ENCODE measurements at regions not wholly inside any gene's neighbourhood (a gene's known extent, or its start where the extent isn't known, plus 50 kb on each side); places are given as distances from the start of the nearest gene placed in this dataset.

DNA sequence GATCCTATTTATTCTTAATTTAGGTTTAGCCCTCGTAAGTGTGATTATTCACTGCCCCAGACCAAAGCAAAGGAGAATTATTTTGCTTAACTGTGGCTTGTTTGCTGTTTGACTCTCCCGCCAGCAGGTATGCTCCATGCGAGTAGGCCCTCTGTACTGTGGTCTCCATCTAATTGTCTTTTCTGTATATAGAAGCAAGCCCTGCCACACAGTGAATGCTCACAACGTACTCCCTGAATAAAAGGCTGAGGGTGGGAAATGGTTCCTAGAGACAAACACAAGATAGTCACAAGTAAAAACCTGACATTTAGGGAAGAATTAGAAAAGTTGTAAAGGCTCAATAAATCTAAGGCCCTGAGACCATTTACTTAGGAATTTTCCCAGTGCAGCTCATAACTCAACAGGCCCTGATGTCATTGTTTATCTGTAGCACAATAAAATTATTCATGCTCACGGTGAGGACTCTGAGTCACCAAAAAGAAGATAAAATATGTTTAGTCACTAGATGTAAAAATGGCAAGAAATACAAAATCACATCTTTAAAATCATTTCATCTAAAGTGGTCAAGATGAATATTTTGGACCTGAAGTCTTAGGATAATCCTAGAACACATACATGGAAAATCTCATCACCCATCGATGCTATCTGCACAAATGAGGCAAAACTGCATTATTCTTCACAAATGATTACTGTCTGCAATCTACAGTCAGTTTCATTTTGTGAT lies 473.2 kb downstream of the ENC1 start:
- no peak overlapping the region for H3K4me3 ChIP-seq (ENCODE audit: low read length)
- TF ChIP-seq ZNF274 (IDR thresholded peaks at IDR 0.05; ENCODE audit: low read depth, low read length) = no peak

DNA sequence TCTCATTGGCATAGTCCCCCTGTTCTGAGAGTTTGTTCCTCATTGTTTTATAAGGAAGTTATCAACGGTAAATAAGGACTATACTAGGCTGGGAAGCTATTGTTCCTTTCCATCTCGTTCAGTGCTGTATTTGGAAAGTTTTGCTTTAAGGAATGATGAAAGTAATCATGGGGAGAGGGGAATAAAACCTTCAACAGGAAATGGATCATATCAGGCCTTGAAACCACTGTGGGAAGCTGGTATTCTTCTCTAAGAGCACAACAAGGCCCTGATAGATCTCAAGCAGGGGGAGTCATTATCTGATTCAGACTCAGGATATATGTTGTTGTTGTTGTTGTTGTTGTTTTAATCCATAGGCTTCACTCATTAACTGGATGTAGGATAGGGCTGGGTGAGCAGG lies 474.5 kb downstream of the ENC1 start:
- TF ChIP-seq ZNF274 (IDR thresholded peaks at IDR 0.05; ENCODE audit: low read depth, low read length) = no peak
- no peak overlapping the region for H3K4me3 ChIP-seq (ENCODE audit: low read length)

DNA sequence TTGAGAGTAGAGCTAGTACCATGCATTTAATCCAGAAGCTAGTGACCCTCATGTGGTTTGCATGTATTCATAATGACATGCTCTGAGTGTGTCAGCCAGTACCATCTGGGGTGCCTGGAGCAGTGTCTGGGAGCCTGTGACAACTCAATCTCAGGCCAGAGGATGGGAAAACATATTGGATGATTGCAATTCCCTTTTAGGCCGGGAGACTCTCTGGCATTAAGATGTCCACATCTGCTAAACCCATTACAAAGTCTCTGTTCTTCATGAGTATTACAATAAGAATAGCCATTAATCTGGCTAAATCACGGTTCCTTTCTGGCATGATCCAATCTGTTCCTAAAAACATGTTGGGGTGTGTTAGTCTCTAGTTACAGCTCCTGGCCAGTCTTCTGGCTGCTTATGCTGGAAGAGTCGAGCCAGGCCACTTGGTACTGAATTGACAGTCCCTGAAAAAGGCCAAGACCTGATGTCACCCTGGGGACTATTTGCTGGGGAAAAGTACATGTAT lies 475.7 kb downstream of the ENC1 start:
- TF ChIP-seq ZNF274 (IDR thresholded peaks at IDR 0.05; ENCODE audit: low read depth, low read length) = no peak
- H3K4me3 ChIP-seq (ENCODE audit: low read length) = no peak overlapping the region

DNA sequence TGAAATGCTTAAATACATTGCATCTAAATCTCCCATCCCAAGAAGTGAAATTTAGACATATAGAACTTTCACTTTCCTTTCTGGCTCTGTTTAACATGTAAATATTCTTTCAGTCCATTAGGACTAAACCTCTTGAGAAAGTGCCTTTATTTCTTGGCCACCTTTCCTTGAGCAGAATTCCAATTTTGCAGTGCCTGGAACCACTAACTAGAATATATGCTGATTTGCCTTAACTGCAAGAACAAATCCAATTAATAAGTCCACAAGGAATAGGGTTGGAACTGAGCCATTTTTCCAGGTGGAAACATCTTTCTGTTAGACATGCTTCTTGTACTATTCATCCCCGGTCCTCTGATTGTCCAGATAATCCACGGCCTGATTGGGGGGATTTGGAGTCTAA lies 478.0 kb downstream of the ENC1 start:
- no peak overlapping the region for H3K4me3 ChIP-seq (ENCODE audit: low read length)
- no peak for TF ChIP-seq ZNF274 (IDR thresholded peaks at IDR 0.05; ENCODE audit: low read depth, low read length)

DNA sequence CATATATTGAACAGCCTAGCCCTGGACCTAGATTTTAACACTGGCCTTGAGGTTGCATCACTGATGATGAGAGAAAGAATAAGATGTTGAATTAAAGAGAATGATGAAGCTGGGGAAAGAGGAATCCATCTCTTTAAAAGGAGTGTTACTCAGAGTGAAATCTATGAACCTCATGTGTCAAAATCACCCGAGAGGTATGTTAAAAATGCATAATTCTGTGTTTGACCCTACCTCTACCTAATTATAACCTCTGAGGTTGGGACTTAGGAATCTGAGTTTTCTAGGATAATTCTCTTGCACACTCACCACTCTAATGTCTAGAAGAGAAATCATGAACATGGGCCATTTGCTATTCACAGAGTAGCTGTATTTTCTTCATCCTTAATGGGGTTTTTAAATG lies 479.4 kb downstream of the ENC1 start:
- TF ChIP-seq ZNF274 (IDR thresholded peaks at IDR 0.05; ENCODE audit: low read depth, low read length) = no peak
- no peak overlapping the region for H3K4me3 ChIP-seq (ENCODE audit: low read length)

DNA sequence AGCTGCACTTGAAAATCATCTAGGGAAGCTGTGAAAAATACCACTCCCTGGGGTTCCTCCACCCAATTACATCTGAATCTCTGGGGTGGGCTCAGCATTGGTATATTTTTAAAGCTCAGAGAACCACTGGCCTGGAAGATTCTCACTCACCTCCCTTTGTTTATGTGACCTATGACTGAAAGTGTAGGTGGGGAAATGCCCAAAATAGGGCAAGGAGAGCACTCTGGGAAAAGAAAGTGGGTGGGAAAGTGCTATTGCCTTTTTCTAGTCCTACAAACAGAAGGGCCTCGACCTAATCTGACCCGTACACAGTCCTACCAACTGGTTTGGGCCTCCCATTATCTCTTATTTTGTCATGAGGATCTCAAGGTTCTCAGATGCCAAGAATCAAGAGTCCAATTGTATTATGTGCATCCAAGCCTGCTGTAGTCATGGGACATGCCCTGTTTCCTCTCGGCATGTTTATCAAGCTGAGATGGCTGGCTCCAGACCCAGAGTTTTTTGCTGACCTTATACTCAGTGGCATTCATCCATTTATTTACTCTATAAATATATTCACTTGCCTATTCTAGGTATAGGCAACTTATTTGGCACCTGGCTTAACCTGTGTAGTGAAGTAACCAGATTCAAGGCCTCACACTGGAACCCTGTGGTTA lies 483.7 kb downstream of the ENC1 start:
- H3K4me3 ChIP-seq (ENCODE audit: low read length) = no peak overlapping the region
- no peak for TF ChIP-seq ZNF274 (IDR thresholded peaks at IDR 0.05; ENCODE audit: low read depth, low read length)

DNA sequence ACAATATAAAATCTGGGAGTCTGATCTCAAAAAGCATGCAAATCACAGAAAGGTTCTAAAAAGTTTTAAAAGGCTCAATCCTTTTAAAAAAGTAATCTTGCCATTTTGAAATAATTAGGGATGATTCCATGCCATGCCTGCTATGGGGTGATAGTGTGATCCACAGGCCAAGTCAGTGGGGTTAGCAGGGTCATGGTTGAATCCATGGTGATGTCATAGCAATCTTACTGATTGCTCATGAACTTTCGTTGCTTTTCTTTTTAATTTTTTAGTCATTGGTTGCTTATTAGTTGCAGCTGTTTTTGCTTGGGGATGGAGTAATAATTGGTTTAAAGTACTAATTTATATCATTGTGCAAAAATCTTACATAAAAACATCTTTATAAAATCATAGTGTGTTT lies 485.0 kb downstream of the ENC1 start:
- no peak overlapping the region for H3K4me3 ChIP-seq (ENCODE audit: low read length)

DNA sequence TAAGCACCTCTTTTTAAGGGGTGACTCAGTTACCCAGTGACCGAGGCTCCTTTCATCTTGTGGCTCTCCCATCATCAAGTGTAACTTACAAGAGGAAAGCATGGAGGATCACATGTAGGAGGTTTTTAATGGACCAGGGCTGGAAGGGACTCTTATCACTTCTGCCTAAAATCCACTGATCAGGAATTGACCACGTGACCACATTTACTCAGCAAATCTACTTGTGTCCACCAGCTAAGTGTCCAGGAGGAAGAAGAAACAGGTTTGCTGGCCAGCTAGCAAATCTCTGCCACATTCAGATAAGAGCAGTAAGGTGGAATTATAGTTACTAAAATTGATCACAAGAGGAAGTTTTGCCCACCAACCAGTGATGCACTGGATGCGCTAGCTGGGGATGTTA lies 486.0 kb downstream of the ENC1 start:
- H3K4me3 ChIP-seq (ENCODE audit: low read length) = no peak overlapping the region
- TF ChIP-seq ZNF274 (IDR thresholded peaks at IDR 0.05; ENCODE audit: low read depth, low read length) = no peak

More for the DNA sequence above, 485.0 kb downstream of the ENC1 start:
- TF ChIP-seq ZNF274 (IDR thresholded peaks at IDR 0.05; ENCODE audit: low read depth, low read length) = no peak

DNA sequence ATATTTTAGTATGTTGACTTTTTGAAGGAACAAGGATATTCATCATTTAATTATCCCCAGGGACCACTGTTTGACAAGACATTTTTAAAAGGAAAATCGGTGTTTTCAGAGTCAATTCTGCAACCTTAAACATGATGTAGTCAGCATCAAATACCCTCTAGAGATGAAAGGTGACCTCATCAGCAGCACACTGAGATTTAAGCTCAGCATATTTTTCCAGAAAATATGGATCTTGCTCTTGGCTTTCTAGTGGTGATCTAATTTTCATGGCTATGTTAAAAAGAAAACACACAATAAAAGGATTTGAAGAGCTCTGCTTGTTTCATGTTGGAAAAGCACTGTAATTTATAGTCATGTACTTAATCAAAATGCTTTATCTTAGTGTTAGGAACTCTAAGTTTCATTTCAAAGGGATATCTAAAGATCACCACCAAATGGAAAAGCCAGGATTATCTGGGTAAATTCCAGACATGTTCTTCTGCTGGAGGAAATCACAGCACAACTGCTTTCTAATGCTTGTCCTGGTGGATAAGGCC lies 487.2 kb downstream of the ENC1 start:
- H3K4me3 ChIP-seq (ENCODE audit: low read length) = no peak overlapping the region
- no peak for TF ChIP-seq ZNF274 (IDR thresholded peaks at IDR 0.05; ENCODE audit: low read depth, low read length)

DNA sequence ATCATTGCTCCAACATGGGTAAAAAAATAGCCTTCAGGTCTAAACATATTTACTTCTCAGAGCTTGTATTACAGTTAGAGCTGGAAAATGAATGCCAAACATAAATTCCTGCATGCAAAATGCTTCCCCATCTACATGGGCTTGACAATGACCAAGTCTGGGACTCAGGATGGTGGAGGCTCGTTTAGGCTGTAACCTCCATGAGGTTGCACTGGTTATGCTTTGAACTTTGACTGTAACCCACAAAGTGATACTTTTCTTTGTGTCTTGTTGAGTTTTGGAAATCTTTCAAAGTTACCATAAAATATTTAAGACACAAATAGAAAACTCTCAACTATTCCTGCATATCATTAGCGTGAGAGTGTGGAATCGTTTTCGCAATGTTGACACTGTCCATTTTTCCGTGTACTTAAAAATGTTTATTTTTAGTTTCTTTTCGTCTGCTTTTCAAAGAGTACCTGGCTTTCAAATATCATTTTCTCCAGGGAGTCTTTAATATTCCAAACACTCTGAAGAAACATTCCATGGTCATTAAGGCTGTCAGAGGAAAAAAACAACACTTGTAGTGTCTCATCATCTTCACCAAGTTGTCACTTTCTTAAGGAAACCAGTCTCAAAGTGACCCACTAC lies 487.8 kb downstream of the ENC1 start:
- no peak for TF ChIP-seq ZNF274 (IDR thresholded peaks at IDR 0.05; ENCODE audit: low read depth, low read length)
- H3K4me3 ChIP-seq (ENCODE audit: low read length) = no peak overlapping the region

DNA sequence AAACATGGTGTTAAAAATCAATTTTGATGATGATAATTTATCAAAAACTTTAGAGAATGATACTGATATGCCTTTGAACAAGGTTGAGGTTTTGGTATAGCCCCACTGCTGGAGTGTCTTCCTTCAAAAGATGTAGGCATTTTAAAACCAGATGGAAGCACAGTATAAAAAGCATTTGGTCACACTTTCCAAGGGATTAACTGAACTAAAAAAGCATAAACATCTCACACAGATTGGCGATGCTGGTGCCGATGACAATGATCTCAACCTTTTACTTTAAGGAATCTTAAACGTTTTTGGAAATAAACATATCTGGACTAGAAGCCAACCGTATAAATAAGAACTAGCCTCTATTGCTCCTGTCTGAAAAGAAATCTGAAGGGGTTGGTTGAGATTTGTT lies 488.4 kb downstream of the ENC1 start:
- H3K4me3 ChIP-seq (ENCODE audit: low read length) = no peak overlapping the region
- TF ChIP-seq ZNF274 (IDR thresholded peaks at IDR 0.05; ENCODE audit: low read depth, low read length) = no peak

DNA sequence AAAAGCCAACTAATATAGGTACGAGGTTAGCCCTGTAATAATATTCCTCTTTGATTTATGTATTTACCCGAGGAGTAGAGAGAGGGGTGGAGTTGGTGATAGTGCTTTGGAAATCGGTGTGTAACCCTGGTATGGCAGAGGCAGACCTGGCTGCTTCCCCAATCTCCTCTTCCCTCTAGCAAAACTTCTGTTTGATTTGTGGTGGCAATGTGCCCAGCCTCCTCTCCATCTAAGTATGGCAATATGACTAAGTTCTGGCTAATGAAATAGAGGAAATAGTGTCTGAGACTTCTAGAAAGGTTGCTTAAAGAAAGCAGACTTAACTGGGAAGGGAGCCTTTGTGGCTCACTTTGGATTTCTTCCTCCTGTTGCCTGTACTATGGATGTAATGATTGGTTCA lies 491.1 kb downstream of the ENC1 start:
- no peak for TF ChIP-seq ZNF274 (IDR thresholded peaks at IDR 0.05; ENCODE audit: low read depth, low read length)

DNA sequence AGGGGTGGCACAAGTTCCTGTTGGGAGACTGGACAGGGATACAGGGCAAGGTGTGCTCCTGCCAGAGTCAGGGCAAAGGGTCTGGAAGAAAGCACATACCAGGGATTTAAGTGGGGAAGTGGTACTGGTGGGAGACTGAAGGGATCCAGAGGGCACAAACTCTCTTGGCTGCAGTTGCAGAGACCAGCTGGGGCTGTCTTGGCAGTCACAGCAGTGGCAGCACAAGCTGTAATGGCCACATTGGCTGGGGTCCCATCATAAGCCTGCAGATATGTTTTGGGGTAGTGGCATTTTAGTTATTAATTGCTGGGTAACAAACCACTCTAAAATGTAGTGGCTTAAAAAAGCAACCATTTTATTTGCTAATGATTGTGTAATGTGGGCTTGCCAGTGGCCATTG lies 492.2 kb downstream of the ENC1 start:
- TF ChIP-seq ZNF274 (IDR thresholded peaks at IDR 0.05; ENCODE audit: low read depth, low read length) = no peak
- H3K4me3 ChIP-seq (ENCODE audit: low read length) = no peak overlapping the region

More for the DNA sequence above, 491.1 kb downstream of the ENC1 start:
- no peak overlapping the region for H3K4me3 ChIP-seq (ENCODE audit: low read length)

DNA sequence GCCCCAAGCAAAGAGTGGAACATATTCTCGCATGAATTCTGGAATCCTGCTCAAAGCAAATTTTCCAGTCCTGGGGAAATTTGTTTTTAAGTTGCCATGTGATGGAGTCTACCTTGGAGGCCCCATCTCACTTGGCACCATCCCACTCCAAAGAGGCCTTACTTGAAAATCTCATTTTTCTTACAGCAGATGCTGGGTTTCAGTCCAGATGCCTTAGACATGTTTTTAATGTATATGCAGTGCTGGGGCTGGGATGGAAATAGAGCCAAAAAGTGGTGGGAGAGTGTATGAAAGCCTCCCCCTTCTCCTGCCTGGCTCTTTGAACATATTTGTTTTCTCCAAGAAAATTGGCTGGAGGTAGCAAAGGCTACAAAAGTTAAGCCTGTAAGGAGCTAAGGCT lies 493.7 kb downstream of the ENC1 start:
- TF ChIP-seq ZNF274 (IDR thresholded peaks at IDR 0.05; ENCODE audit: low read depth, low read length) = no peak
- H3K4me3 ChIP-seq (ENCODE audit: low read length) = no peak overlapping the region

DNA sequence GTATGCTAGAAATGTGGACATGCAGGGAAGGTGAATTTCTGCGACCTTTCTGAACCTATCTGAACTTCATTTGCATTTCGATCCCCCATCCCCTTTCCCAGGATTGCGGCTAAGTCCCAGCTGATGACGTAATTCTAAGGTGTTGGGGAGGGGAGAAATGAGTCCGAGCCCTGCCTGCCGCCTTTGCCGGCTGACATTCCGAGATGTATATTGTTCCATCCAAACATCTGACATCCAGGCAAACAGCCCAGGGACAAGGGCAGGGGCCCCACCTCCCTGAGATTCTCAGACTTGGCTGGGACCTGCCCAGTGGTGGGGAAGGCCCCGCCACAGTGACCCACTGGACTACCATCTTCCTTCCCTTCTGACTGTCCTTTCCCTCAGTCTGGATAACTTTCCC lies 494.6 kb downstream of the ENC1 start:
- no peak for TF ChIP-seq ZNF274 (IDR thresholded peaks at IDR 0.05; ENCODE audit: low read depth, low read length)
- H3K4me3 ChIP-seq (ENCODE audit: low read length) = no peak overlapping the region
